ENCODE measurements at regions not wholly inside any gene's neighbourhood (a gene's known extent, or its start where the extent isn't known, plus 50 kb on each side); places are given as distances from the start of the nearest gene placed in this dataset.

DNA sequence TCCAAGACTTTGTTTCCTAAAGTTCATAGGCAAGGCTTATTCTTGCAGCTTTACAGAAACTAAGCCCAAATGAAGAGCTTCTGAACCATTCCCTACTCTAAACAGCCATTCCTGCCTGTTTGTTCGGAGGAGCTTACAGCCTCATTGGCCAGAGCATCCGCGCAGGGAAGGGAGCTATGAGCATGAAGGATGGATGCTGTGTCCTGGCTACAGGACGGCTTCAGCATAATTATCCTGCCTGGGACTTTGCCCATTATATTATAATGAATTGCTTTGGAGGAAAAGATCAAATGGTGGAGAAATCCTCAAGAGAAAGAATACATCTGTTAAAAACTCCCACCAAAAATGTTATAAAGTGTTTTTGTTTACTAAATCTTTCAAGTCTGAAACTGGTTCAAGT is 378.2 kb upstream of the BTBD3 start:
- H3K79me2 ChIP-seq (replicated peaks; ENCODE audit: insufficient read depth): no peaks in the 10 kb centered on the region
- peak; percentile 21 for DNase-seq (ENCODE audit: low spot score)
- no peaks in the 10 kb centered on the region for H3K27me3 ChIP-seq (ENCODE audit: insufficient read depth)
- H3K4me1 ChIP-seq (ENCODE audit: insufficient read depth): peaks cover 63% of the 10 kb centered on the region
- no peak for ATAC-seq
- H3K27ac Mint-ChIP-seq: peak overlapping the region; percentile 75
- H3F3A ChIP-seq (replicated peaks; ENCODE audit: low read depth): peaks cover 7% of the 10 kb centered on the region
- peaks cover 2% of the 10 kb centered on the region for H3K27me3 Mint-ChIP-seq (ENCODE audit: insufficient read depth, low read depth, poor library complexity)
- no peaks in the 10 kb centered on the region for H4K20me1 ChIP-seq (replicated peaks; ENCODE audit: insufficient read depth)
- peak overlapping the region; percentile 42; the same call in 1 of the 2 replicates for H3K4me2 ChIP-seq
- H2AFZ ChIP-seq: no peak overlapping the region
- peak overlapping the region; percentile 83 for H3K27ac ChIP-seq (ENCODE audit: low read depth)
- H3K36me3 Mint-ChIP-seq (ENCODE audit: low read depth): peaks cover 6% of the 10 kb centered on the region; the same call in 2 of the 3 replicates
- no peak overlapping the region for H3K4me3 Mint-ChIP-seq
- H3K36me3 ChIP-seq (ENCODE audit: insufficient read depth): no peaks in the 10 kb centered on the region
- no peak overlapping the region for H3K4me3 ChIP-seq
- peaks cover 5% of the 10 kb centered on the region; the same call in 1 of the 2 replicates for H3K9me2 ChIP-seq (ENCODE audit: insufficient read depth)
- peaks cover 3% of the 10 kb centered on the region; the same call in 2 of the 3 replicates for H3K9me3 Mint-ChIP-seq
- H3K4me1 Mint-ChIP-seq: peaks cover 60% of the 10 kb centered on the region
- TF ChIP-seq, protein P1, sequence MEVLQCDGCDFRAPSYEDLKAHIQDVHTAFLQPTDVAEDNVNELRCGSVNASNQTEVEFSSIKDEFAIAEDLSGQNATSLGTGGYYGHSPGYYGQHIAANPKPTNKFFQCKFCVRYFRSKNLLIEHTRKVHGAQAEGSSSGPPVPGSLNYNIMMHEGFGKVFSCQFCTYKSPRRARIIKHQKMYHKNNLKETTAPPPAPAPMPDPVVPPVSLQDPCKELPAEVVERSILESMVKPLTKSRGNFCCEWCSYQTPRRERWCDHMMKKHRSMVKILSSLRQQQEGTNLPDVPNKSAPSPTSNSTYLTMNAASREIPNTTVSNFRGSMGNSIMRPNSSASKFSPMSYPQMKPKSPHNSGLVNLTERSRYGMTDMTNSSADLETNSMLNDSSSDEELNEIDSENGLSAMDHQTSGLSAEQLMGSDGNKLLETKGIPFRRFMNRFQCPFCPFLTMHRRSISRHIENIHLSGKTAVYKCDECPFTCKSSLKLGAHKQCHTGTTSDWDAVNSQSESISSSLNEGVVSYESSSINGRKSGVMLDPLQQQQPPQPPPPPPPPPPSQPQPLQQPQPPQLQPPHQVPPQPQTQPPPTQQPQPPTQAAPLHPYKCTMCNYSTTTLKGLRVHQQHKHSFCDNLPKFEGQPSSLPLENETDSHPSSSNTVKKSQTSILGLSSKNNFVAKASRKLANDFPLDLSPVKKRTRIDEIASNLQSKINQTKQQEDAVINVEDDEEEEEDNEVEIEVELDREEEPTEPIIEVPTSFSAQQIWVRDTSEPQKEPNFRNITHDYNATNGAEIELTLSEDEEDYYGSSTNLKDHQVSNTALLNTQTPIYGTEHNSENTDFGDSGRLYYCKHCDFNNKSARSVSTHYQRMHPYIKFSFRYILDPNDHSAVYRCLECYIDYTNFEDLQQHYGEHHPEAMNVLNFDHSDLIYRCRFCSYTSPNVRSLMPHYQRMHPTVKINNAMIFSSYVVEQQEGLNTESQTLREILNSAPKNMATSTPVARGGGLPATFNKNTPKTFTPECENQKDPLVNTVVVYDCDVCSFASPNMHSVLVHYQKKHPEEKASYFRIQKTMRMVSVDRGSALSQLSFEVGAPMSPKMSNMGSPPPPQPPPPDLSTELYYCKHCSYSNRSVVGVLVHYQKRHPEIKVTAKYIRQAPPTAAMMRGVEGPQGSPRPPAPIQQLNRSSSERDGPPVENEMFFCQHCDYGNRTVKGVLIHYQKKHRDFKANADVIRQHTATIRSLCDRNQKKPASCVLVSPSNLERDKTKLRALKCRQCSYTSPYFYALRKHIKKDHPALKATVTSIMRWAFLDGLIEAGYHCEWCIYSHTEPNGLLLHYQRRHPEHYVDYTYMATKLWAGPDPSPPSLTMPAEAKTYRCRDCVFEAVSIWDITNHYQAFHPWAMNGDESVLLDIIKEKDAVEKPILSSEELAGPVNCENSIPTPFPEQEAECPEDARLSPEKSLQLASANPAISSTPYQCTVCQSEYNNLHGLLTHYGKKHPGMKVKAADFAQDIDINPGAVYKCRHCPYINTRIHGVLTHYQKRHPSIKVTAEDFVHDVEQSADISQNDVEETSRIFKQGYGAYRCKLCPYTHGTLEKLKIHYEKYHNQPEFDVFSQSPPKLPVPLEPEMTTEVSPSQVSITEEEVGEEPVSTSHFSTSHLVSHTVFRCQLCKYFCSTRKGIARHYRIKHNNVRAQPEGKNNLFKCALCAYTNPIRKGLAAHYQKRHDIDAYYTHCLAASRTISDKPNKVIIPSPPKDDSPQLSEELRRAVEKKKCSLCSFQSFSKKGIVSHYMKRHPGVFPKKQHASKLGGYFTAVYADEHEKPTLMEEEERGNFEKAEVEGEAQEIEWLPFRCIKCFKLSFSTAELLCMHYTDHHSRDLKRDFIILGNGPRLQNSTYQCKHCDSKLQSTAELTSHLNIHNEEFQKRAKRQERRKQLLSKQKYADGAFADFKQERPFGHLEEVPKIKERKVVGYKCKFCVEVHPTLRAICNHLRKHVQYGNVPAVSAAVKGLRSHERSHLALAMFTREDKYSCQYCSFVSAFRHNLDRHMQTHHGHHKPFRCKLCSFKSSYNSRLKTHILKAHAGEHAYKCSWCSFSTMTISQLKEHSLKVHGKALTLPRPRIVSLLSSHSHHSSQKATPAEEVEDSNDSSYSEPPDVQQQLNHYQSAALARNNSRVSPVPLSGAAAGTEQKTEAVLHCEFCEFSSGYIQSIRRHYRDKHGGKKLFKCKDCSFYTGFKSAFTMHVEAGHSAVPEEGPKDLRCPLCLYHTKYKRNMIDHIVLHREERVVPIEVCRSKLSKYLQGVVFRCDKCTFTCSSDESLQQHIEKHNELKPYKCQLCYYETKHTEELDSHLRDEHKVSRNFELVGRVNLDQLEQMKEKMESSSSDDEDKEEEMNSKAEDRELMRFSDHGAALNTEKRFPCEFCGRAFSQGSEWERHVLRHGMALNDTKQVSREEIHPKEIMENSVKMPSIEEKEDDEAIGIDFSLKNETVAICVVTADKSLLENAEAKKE (CRISPR knock-in tag; IDR thresholded peaks at IDR 0.05): no peak
- TF ChIP-seq, protein P2, sequence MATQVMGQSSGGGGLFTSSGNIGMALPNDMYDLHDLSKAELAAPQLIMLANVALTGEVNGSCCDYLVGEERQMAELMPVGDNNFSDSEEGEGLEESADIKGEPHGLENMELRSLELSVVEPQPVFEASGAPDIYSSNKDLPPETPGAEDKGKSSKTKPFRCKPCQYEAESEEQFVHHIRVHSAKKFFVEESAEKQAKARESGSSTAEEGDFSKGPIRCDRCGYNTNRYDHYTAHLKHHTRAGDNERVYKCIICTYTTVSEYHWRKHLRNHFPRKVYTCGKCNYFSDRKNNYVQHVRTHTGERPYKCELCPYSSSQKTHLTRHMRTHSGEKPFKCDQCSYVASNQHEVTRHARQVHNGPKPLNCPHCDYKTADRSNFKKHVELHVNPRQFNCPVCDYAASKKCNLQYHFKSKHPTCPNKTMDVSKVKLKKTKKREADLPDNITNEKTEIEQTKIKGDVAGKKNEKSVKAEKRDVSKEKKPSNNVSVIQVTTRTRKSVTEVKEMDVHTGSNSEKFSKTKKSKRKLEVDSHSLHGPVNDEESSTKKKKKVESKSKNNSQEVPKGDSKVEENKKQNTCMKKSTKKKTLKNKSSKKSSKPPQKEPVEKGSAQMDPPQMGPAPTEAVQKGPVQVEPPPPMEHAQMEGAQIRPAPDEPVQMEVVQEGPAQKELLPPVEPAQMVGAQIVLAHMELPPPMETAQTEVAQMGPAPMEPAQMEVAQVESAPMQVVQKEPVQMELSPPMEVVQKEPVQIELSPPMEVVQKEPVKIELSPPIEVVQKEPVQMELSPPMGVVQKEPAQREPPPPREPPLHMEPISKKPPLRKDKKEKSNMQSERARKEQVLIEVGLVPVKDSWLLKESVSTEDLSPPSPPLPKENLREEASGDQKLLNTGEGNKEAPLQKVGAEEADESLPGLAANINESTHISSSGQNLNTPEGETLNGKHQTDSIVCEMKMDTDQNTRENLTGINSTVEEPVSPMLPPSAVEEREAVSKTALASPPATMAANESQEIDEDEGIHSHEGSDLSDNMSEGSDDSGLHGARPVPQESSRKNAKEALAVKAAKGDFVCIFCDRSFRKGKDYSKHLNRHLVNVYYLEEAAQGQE (IDR thresholded peaks at IDR 0.05; ENCODE audit: unreplicated experiment): no peak
- TF ChIP-seq ZNF331 (CRISPR knock-in tag; IDR thresholded peaks at IDR 0.05; ENCODE audit: low read depth) (no peak), NANOG (IDR thresholded peaks at IDR 0.05; ENCODE audit: borderline replicate concordance) (no peak), STAT1 (IDR thresholded peaks at IDR 0.05; ENCODE audit: unreplicated experiment) (no peak), POLR2AphosphoS5 (IDR thresholded peaks at IDR 0.05; ENCODE audit: low read depth) (no peak)

Measured in GM23338 (cell line).